ENCODE measurements at regions not wholly inside any gene's neighbourhood (a gene's known extent, or its start where the extent isn't known, plus 50 kb on each side); places are given as distances from the start of the nearest gene placed in this dataset.

DNA sequence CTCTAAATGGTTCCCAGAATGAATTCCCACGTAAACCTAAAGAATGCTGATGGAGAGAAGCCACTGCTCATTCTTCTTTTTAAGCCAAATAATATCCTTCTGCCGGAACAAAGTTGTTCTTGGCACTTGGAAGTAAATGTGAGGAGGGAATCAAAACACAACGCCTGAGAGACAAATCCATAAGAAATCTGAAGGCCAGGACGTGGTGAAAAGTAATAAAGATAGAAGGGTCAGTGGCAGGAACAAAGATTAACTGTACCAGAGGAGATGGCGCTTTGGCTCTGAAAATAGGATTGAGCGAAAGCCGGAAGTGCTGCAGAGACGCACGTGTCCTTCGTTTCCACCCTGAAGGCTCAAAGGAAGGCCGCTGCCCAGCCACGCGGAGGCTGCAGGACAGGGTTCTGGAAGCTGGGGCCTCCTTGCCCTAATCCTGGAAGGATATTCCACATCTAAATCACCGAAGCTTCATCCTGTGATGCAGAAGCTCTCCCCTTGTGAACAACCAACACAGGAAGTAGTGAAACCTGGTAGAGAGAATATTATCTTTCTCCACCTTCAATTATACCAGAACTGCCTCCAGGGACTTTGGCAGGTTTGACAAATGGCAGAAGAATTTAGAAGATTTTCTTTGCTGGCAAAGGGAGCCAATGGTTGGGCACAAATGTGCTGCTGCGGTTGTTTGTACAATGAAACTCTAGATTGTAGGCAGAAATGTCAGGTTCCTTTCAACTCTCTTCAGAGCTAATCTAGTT is 214.6 kb upstream of the SERP2 start:
- ATAC-seq = no peak
- Mint-ChIP-seq H3K4me1 (no peaks in the 10 kb centered on the region), H3K27me3 (peaks cover 11% of the 10 kb centered on the region), H3K9me3 (ENCODE audit: low read depth) (no peaks in the 10 kb centered on the region), H3K4me3 (no peak overlapping the region), H3K27ac (no peak overlapping the region), H3K36me3 (no peaks in the 10 kb centered on the region)
- DNase-seq = no peak
- CTCF ChIA-PET = no interaction called here

DNA sequence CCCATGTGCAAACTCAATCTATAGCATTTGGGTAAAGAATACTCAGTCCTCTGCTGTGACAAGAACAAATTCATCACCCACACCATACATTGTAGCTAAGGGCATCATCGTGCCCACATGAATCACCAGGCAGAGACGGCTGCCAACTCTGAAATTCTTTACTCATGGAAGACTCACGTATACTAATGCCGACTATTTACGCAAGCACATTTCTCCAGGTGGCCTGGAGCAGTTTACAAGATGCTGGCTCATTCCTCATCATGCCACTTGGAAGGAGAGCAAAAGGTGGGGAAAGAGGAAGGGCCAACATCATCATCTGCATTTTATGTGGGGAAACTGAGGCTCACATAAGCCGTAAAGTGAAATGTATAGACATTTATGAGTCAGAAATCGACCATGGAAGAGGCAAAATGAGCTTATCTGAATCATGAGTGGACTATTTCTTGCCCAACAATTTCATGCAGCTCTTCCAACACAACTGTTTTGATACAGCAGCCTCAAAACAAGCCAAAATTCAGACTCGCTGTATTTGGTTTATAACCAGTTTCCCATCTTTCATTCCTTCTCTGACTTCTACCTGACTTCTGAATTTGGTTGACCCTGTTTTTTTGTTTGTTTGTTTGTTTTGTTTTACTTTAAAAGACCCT is 213.9 kb upstream of the SERP2 start:
- Mint-ChIP-seq H3K27ac (no peak overlapping the region), H3K36me3 (no peaks in the 10 kb centered on the region), H3K27me3 (peaks cover 11% of the 10 kb centered on the region), H3K4me3 (no peak overlapping the region), H3K4me1 (no peaks in the 10 kb centered on the region), H3K9me3 (ENCODE audit: low read depth) (no peaks in the 10 kb centered on the region)
- DNase-seq (no peak), ATAC-seq (no peak)
- CTCF ChIA-PET = no interaction called here

DNA sequence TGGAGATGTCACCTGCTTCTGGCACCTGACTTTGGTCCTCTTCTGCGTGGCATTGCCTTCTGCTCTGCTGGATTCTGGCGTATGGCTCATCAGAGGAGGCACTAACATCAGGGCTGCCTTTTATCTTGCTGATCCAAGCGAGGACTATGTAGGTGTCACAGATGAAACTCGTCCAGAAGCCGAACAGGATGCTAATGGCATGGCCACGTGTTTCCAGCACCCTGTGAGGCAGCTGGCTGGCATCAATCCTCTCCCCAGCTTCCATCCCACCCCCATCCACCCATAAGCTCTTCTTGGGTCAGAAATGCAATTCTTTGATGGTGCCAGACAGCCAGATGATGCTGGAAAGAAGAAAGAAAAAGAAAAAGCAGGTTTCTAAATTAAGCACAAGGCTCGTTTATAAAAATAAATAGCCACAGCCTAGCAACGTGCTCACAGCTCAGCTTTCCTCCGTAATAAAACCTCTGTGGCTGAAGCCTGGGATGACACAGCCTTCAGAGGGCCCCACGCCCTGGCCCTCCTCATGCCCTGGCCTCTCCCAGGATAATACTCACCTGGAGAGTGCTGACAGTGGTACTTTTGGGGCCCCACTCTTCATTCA is 212.9 kb upstream of the SERP2 start:
- CTCF ChIA-PET = no interaction called here
- ATAC-seq = no peak
- Mint-ChIP-seq H3K4me3 (no peak overlapping the region), H3K27ac (no peak overlapping the region), H3K9me3 (ENCODE audit: low read depth) (no peaks in the 10 kb centered on the region), H3K4me1 (no peaks in the 10 kb centered on the region), H3K36me3 (no peaks in the 10 kb centered on the region), H3K27me3 (peaks cover 12% of the 10 kb centered on the region)
- DNase-seq = no peak

GRCh38 chr13:44163108-44163507 is 210.5 kb upstream of the SERP2 start:
- no peaks in the 10 kb centered on the region for H3K9me3 Mint-ChIP-seq (ENCODE audit: low read depth)
- H3K4me3 Mint-ChIP-seq = no peak overlapping the region
- no peaks in the 10 kb centered on the region for H3K4me1 Mint-ChIP-seq
- H3K27me3 Mint-ChIP-seq = peaks cover 18% of the 10 kb centered on the region
- CTCF ChIA-PET = no interaction called here
- no peak for DNase-seq
- H3K36me3 Mint-ChIP-seq = no peaks in the 10 kb centered on the region
- no peak overlapping the region for H3K27ac Mint-ChIP-seq
- no peak for ATAC-seq

GRCh38 chr13:44165221-44165888 is 208.3 kb upstream of the SERP2 start:
- CTCF ChIA-PET = no interaction called here
- Mint-ChIP-seq H3K27ac (no peak overlapping the region), H3K4me3 (no peak overlapping the region), H3K27me3 (peaks cover 24% of the 10 kb centered on the region), H3K36me3 (no peaks in the 10 kb centered on the region), H3K9me3 (ENCODE audit: low read depth) (no peaks in the 10 kb centered on the region), H3K4me1 (no peaks in the 10 kb centered on the region)
- ATAC-seq = no peak
- no peak for DNase-seq

DNA sequence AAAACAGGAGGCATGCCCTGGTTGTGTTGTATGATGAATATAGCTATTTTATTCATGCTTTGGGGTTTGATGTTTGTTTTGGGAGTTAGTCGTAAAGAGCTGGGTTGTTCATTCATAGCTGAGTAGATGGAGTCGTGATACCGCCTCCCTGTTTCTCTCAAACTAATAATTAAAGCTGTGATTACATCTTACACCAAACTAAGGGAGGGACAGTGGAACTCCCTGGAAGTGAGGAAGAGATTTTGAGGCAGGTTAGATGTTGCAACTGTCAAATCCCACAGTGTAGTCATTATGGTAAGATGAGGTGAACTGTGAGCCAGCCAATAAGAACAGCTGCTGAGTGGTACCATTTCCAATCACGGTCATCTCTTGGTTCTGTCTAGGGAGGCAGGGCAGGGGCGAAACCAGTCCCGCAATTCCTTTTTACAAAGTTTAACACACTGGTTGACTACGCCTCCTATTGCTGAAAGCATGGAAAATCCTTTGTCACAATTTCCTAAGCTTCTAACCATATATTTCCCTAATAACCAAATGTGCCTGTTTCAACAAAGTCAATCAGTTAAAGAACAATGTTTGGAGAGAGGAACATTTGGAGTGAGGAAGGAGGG is 207.6 kb upstream of the SERP2 start:
- CTCF ChIA-PET = no interaction called here
- peaks cover 27% of the 10 kb centered on the region for H3K27me3 Mint-ChIP-seq
- H3K36me3 Mint-ChIP-seq = no peaks in the 10 kb centered on the region
- H3K4me1 Mint-ChIP-seq = no peaks in the 10 kb centered on the region
- H3K4me3 Mint-ChIP-seq = no peak overlapping the region
- H3K9me3 Mint-ChIP-seq (ENCODE audit: low read depth) = no peaks in the 10 kb centered on the region
- DNase-seq (no peak), ATAC-seq (no peak)
- no peak overlapping the region for H3K27ac Mint-ChIP-seq

DNA sequence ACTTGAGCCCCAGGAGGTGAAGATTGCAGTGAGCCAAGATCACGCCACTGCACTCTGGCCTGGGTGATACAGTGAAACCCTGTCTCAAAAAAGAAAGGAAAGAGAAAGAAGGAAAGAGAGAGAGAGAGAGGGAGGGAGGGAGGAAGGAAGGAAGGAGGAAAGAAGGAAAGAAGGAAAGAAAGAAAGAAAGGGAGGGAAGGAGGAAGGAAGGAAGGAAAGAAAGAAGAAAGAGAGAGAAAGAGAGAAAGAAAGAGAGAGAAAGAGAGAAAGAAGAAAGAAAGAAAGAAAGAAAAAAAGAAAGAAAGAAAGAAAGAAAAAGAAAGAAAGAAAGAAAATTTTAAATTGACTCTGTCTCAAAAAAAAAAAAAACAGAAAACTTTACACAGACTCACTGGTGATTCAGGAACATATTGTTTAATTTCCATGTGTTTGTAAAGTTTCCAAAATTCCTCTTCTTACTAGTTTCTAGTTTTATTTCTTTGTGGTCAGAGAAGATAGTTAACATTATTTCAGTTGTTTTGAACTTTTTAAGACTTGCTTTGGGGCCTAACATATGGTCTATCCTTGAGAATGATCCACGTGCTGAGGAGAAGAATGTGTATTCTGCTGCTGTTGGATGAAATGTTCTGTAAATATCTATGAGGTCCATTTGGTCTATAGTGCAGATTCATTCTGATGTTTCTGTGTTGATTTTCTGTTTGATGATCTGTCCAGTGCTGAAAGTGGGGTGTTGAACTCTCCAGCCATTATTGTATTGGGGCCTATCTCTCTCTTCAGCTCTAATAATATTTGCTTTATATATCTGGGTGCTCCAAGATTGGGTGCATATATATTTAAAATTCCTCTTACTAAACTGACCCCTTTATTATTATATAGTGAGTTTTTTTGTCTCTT is 204.4 kb upstream of the SERP2 start:
- CTCF ChIA-PET = no interaction called here
- Mint-ChIP-seq H3K9me3 (ENCODE audit: low read depth) (no peaks in the 10 kb centered on the region), H3K27ac (no peak overlapping the region), H3K27me3 (peaks cover 21% of the 10 kb centered on the region), H3K36me3 (no peaks in the 10 kb centered on the region), H3K4me1 (no peaks in the 10 kb centered on the region), H3K4me3 (no peak overlapping the region)
- no peak for ATAC-seq
- DNase-seq = no peak

DNA sequence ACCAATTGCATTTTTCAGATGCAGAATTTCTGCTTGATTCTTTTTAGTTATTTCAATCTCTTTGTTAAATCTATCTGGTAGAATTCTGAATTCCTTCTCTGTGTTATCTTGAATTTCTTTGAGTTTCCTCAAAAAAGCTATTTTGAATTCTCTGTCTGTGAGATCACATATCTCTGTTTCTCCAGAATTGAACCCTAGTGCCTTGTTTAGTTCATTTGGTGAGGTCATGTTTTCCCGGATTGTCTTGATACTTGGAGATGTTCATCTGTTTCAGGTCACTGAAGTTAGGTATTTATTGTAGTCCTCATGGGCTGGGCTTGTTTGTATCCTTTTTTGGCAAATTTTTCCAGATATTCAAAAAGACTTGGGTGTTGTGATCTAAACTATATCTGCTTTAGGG is 202.9 kb upstream of the SERP2 start:
- CTCF ChIA-PET = no interaction called here
- Mint-ChIP-seq H3K4me1 (no peaks in the 10 kb centered on the region), H3K36me3 (no peaks in the 10 kb centered on the region), H3K27ac (no peak overlapping the region), H3K9me3 (ENCODE audit: low read depth) (no peaks in the 10 kb centered on the region), H3K27me3 (peaks cover 17% of the 10 kb centered on the region), H3K4me3 (no peak overlapping the region)
- ATAC-seq (no peak), DNase-seq (no peak)

DNA sequence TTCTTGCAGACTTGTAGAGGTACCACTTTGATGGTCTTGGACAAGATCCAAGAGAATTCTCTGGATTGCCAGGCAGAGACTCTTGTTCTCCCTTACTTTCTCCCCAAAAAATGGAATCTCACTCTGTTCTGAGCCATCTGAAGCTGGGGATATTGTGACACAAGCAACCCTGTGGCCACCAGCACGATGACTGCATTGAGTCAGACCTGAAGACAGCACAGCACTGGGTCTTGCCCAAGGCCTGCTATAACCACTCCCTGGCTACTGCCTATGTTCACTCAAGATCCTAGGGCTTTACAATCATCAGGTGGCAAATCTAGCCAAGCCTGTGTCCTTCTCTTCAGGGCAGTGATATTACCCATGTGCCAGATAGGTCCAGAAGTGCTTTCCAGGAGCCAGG is 202.5 kb upstream of the SERP2 start:
- Mint-ChIP-seq H3K27ac (no peak overlapping the region), H3K4me3 (no peak overlapping the region), H3K9me3 (ENCODE audit: low read depth) (no peaks in the 10 kb centered on the region), H3K4me1 (no peaks in the 10 kb centered on the region), H3K27me3 (peaks cover 15% of the 10 kb centered on the region), H3K36me3 (no peaks in the 10 kb centered on the region)
- ATAC-seq = no peak
- CTCF ChIA-PET = no interaction called here
- no peak for DNase-seq

DNA sequence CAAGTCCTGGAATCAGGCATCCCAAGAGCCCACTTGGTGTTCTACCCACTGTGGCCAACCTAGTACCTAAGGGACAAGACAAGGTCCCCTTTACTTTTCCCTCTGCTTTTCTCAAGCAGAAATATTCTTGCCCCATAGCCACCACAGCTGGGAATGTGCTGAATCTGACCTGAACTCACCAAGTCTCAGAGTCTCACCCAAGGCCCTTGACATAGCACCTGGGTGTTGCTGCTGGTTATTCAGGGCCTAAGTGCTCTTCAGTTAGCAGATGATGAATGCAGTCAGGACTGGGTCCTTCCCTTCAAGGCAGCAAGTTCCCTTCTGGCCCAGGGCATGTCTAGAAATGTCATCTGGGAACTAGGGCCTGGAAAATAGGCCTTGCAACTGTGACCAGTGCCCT is 201.8 kb upstream of the SERP2 start:
- Mint-ChIP-seq H3K4me3 (no peak overlapping the region), H3K27ac (no peak overlapping the region), H3K4me1 (no peaks in the 10 kb centered on the region), H3K36me3 (no peaks in the 10 kb centered on the region), H3K27me3 (peaks cover 15% of the 10 kb centered on the region), H3K9me3 (ENCODE audit: low read depth) (no peaks in the 10 kb centered on the region)
- ATAC-seq = no peak
- CTCF ChIA-PET = no interaction called here
- DNase-seq = no peak

- DNase-seq (no peak), ATAC-seq (no peak)
- Mint-ChIP-seq H3K27ac (no peak overlapping the region), H3K27me3 (peaks cover 15% of the 10 kb centered on the region), H3K4me3 (no peak overlapping the region), H3K36me3 (no peaks in the 10 kb centered on the region), H3K4me1 (no peaks in the 10 kb centered on the region), H3K9me3 (ENCODE audit: low read depth) (no peaks in the 10 kb centered on the region)
- CTCF ChIA-PET = no interaction called here
Observed at GRCh38 chr13:44172281-44172810, 201.3 kb upstream of the SERP2 start.

- no peak overlapping the region for H3K27ac Mint-ChIP-seq
- CTCF ChIA-PET = no interaction called here
- peaks cover 5% of the 10 kb centered on the region for H3K27me3 Mint-ChIP-seq
- no peak for DNase-seq
- no peak for ATAC-seq
- H3K4me3 Mint-ChIP-seq = no peak overlapping the region
- no peaks in the 10 kb centered on the region for H3K4me1 Mint-ChIP-seq
- no peaks in the 10 kb centered on the region for H3K36me3 Mint-ChIP-seq
- H3K9me3 Mint-ChIP-seq (ENCODE audit: low read depth) = no peaks in the 10 kb centered on the region
Observed at GRCh38 chr13:44174769-44175425, 198.7 kb upstream of the SERP2 start.

Data from activated CD8-positive, alpha-beta memory T cell treated with anti-CD3 and anti-CD28 coated beads, Interleukin-2, amount 10 ng/mL, durations not matched to agents 7 days and 5 days (primary cell).